Tibial artery (tissue), 4 donors: ENCODE measurements at regions not wholly inside any gene's neighbourhood (a gene's known extent, or its start where the extent isn't known, plus 50 kb on each side); places are given as distances from the start of the nearest gene placed in this dataset.

Experiments used
- DNase-seq, 2 donors: peaks; one replicate each; pipeline ENCODE4 v3.0.0-alpha.2; 2019
- H3K27ac ChIP-seq, 2 donors: fragments of 200-600 bp; sonication (generic) in 1 of 2; 1 replicate in 1 of 2; 2 replicates in 1 of 2; pipeline ENCODE4 v1.5.1; 2018 to 2019; ENCODE audit warnings: mild to moderate bottlenecking in 1 of 2
- H3K27me3 ChIP-seq, 2 donors: fragments of 200-600 bp; sonication (generic) in 1 of 2; one replicate each; pipeline versions ENCODE4 v1.5.1 to v1.6.0; 2016 to 2019
- H3K36me3 ChIP-seq, 3 donors: fragments of 200-600 bp; sonication (generic) in 2 of 3; one replicate each; pipeline ENCODE4 v1.5.1; 2016 to 2019; ENCODE audit warnings: mild to moderate bottlenecking in 2 of 3
- H3K4me1 ChIP-seq, 4 donors: fragments of 200-600 bp; sonication (generic) in 2 of 4; 1 replicate in 3 of 4; 2 replicates in 1 of 4; pipeline ENCODE4 v1.5.1; 2016 to 2019
- H3K4me3 ChIP-seq, 2 donors: fragments of 200-600 bp; sonication (generic) in 1 of 2; 1 replicate in 1 of 2; 2 replicates in 1 of 2; pipeline ENCODE4 v1.5.1; 2018 to 2019; ENCODE audit warnings: mild to moderate bottlenecking in 2 of 2
- H3K9me3 ChIP-seq, 3 donors: fragments of 200-600 bp; sonication (generic) in 1 of 3; one replicate each; pipeline ENCODE4 v1.5.1; 2016 to 2019
- CTCF ChIP-seq, 2 experiments: fragments of 200-600 bp in 1 of 2; fragments of 450-650 bp in 1 of 2; IDR thresholded peaks; one replicate each; pipeline ENCODE4 v1.5.1; 2017 to 2019; ENCODE audit warnings: antibody characterized with exemption in 2 of 2, mild to moderate bottlenecking in 1 of 2, moderate library complexity in 1 of 2
- intact Hi-C: fragments of 100-400 bp; cut with DNase I; formaldehyde crosslinking; loops from one replicate; pipeline ENCODE4 v1.15.0; 2023; ENCODE audit warnings: low total_unique reads

GRCh38 chr1:91162613-91163012 is 140.8 kb upstream of the ZNF644 start:
- H3K4me3 ChIP-seq, result no peak overlapping the region
- H3K27ac ChIP-seq, result no peak overlapping the region
- H3K36me3 ChIP-seq, result no peaks in the 10 kb centered on the region
- no peaks in the 10 kb centered on the region for H3K4me1 ChIP-seq
- DNase-seq, result no peak
- no peaks in the 10 kb centered on the region for H3K9me3 ChIP-seq
- H3K27me3 ChIP-seq, result no peaks in the 10 kb centered on the region
- intact Hi-C loops, result loop anchor here (10.0 kb wide), 1 partner anchor 1048 kb away; no protein-coding TSS in a partner anchor
- TF ChIP-seq CTCF (IDR thresholded peaks at IDR 0.05), result no peak

- Histone ChIP-seq H3K9me3 (no peaks in the 10 kb centered on the region), H3K27ac (no peak overlapping the region), H3K36me3 (no peaks in the 10 kb centered on the region), H3K4me1 (no peaks in the 10 kb centered on the region), H3K27me3 (no peaks in the 10 kb centered on the region), H3K4me3 (no peak overlapping the region)
- DNase-seq, result no peak
- intact Hi-C loops, result loop anchor here (10.0 kb wide), 1 partner anchor 1047 kb away; no protein-coding TSS in a partner anchor
- no peak for TF ChIP-seq CTCF (IDR thresholded peaks at IDR 0.05)
Observed at GRCh38 chr1:91161749-91162148, 139.9 kb upstream of the ZNF644 start.

- no peak overlapping the region for H3K27ac ChIP-seq
- TF ChIP-seq CTCF (IDR thresholded peaks at IDR 0.05), result no peak
- no peaks in the 10 kb centered on the region for H3K9me3 ChIP-seq
- DNase-seq, result no peak
- H3K27me3 ChIP-seq, result no peaks in the 10 kb centered on the region
- H3K36me3 ChIP-seq, result no peaks in the 10 kb centered on the region
- H3K4me1 ChIP-seq, result no peaks in the 10 kb centered on the region
- no peak overlapping the region for H3K4me3 ChIP-seq
- intact Hi-C loops, result loop anchor here (10.0 kb wide), 1 partner anchor 1046 kb away; no protein-coding TSS in a partner anchor
Observed at GRCh38 chr1:91161166-91161565, 139.3 kb upstream of the ZNF644 start.

- no peak for TF ChIP-seq CTCF (IDR thresholded peaks at IDR 0.05)
- Histone ChIP-seq H3K27ac (no peak overlapping the region), H3K4me3 (no peak overlapping the region), H3K4me1 (no peaks in the 10 kb centered on the region), H3K36me3 (no peaks in the 10 kb centered on the region), H3K9me3 (no peaks in the 10 kb centered on the region), H3K27me3 (no peaks in the 10 kb centered on the region)
- intact Hi-C loops, result loop anchor here (10.0 kb wide), 1 partner anchor 1046 kb away; no protein-coding TSS in a partner anchor
- no peak for DNase-seq
Observed at GRCh38 chr1:91160363-91161075, 138.7 kb upstream of the ZNF644 start.

GRCh38 chr1:91153341-91153740 is 131.5 kb upstream of the ZNF644 start:
- intact Hi-C loops, result no loop called here
- no peak overlapping the region for H3K4me3 ChIP-seq
- no peaks in the 10 kb centered on the region for H3K9me3 ChIP-seq
- no peaks in the 10 kb centered on the region for H3K27me3 ChIP-seq
- TF ChIP-seq CTCF (IDR thresholded peaks at IDR 0.05), result no peak
- no peaks in the 10 kb centered on the region for H3K36me3 ChIP-seq
- H3K27ac ChIP-seq, result no peak overlapping the region
- no peak for DNase-seq
- H3K4me1 ChIP-seq, result no peaks in the 10 kb centered on the region
